K562 (cell line): ENCODE measurements at regions not wholly inside any gene's neighbourhood (a gene's known extent, or its start where the extent isn't known, plus 50 kb on each side); places are given as distances from the start of the nearest gene placed in this dataset.

Experiments
- ELK1 ChIP-seq: sonication (generic); formaldehyde crosslinking; IDR thresholded peaks from 2 replicates; pipeline ENCODE4 v1.8.1; 2022; ENCODE audit warnings: missing genetic modification reagents
- LEF1 ChIP-seq: fragments of 450-650 bp; IDR thresholded peaks from 2 replicates; pipeline ENCODE4 v1.6.1; 2016; ENCODE audit warnings: mild to moderate bottlenecking
- OTX1 ChIP-seq: fragments of 450-650 bp; formaldehyde crosslinking; IDR thresholded peaks from 2 replicates; pipeline ENCODE4 v1.4.0; 2022; ENCODE audit warnings: mild to moderate bottlenecking
- PHF8 ChIP-seq: fragments of 200-600 bp; sonication (generic); IDR thresholded peaks from 2 replicates; pipeline ENCODE4 v1.6.1; 2012; ENCODE audit warnings: mixed run types, mild to moderate bottlenecking, inconsistent platforms, low read length, moderate library complexity, borderline replicate concordance
- POU5F1 ChIP-seq: fragments of 150-350 bp; IDR thresholded peaks from 2 replicates; pipeline ENCODE4 v1.6.1; 2014; ENCODE audit warnings: borderline replicate concordance, low read length, low read depth, mild to moderate bottlenecking; ENCODE audit not compliant: partially characterized antibody
- TAF15 ChIP-seq: fragments of 200-400 bp; formaldehyde crosslinking; IDR thresholded peaks from 2 replicates; pipeline ENCODE4 v1.6.1; 2017; ENCODE audit warnings: mild to moderate bottlenecking, low read depth, low read length, moderate library complexity
- ZNF282 ChIP-seq: sonication (generic); formaldehyde crosslinking; IDR thresholded peaks from 2 replicates; pipeline ENCODE4 v1.8.1; 2023; ENCODE audit warnings: missing genetic modification reagents
- TF ChIP-seq, protein P1 (sequence below), 3 experiments: IDR thresholded peaks in 2 of 3; conservative IDR thresholded peaks in 1 of 3; 2 replicates each; pipeline ENCODE4 v1.5.1; 2011 to 2012; ENCODE audit warnings: low read length in 3 of 3, mild to moderate bottlenecking in 3 of 3, control low read depth in 2 of 3, improper control_type of control experiment in 1 of 3, inconsistent platforms in 1 of 3, low read depth in 1 of 3, mixed read lengths in 1 of 3, moderate library complexity in 1 of 3; ENCODE audit not compliant: insufficient read depth in 2 of 3

DNA sequence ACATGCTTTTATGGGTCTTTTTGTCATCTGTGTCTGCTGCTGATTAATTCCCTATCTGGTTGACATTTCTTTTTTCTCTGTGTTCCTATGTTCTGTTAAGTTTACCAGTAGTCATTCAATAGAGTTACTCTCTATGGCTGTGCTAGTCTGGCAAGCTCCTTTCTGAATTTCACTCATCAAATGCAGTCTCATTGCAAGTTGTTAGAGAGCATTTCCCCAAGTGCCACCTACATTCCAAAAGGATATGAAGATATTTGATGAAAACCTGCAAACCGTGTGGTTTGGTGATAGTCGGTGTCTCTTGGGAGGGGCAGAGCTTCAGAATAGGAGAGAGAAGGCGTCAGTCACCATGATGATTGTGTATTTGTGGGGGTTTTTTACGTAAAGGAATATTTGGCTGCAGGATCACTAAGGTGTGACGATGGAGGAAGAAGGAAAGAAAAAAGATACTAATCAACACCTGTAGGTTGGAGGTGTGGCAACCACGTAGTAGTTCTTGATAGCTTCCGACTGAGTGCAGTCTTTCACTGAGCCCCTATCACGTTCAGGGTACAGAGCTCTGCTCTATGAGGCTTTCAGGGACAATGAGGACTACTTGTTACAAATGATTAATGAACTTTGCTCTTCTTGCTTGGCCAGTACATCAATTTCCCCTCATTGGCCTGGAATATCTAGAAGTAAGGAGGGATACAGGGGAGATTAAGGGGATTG lies 73.1 kb upstream of the TNFAIP3 start:
- TF ChIP-seq OTX1 (CRISPR knock-in tag) = no peak
- no peak for TF ChIP-seq PHF8
- TF ChIP-seq, protein P1, sequence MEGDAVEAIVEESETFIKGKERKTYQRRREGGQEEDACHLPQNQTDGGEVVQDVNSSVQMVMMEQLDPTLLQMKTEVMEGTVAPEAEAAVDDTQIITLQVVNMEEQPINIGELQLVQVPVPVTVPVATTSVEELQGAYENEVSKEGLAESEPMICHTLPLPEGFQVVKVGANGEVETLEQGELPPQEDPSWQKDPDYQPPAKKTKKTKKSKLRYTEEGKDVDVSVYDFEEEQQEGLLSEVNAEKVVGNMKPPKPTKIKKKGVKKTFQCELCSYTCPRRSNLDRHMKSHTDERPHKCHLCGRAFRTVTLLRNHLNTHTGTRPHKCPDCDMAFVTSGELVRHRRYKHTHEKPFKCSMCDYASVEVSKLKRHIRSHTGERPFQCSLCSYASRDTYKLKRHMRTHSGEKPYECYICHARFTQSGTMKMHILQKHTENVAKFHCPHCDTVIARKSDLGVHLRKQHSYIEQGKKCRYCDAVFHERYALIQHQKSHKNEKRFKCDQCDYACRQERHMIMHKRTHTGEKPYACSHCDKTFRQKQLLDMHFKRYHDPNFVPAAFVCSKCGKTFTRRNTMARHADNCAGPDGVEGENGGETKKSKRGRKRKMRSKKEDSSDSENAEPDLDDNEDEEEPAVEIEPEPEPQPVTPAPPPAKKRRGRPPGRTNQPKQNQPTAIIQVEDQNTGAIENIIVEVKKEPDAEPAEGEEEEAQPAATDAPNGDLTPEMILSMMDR (IDR thresholded peaks at IDR 0.05 in 2 of 3, conservative IDR thresholded peaks at IDR 0.05 in 1 of 3; ENCODE audit: insufficient read depth in 2 of 3, low read depth in 1 of 3, low read length in 3 of 3) = no peak
- no peak for TF ChIP-seq LEF1
- no peak for TF ChIP-seq POU5F1
- no peak for TF ChIP-seq ZNF282 (CRISPR knock-in tag)
- no peak for TF ChIP-seq TAF15
- TF ChIP-seq ELK1 = no peak
